Cardiac muscle cell (in vitro differentiated cells and primary cell): ENCODE measurements at regions not wholly inside any gene's neighbourhood (a gene's known extent, or its start where the extent isn't known, plus 50 kb on each side); places are given as distances from the start of the nearest gene placed in this dataset.
"Not testable (repeated sequence)": the region's sequence is repeated elsewhere in the genome, so short reads cannot be mapped to it uniquely, and the experiment has no call there.

Source experiments
- DNase-seq, 2 donors: peaks; one replicate each; pipeline versions ENCODE4 v3.0.0 to v3.0.0-alpha.2; 2010 to 2017; ENCODE audit warnings: low read depth in 1 of 2, low spot score in 1 of 2
- H3K27ac ChIP-seq: fragments of 200-600 bp; sonication (generic); 2 replicates; pipeline ENCODE4 v1.5.1; 2016
- H3K27me3 ChIP-seq: fragments of 200-600 bp; sonication (generic); 2 replicates; pipeline ENCODE4 v1.6.0; 2016; ENCODE audit warnings: control low read depth
- H3K36me3 ChIP-seq: fragments of 200-600 bp; sonication (generic); 2 replicates; pipeline ENCODE4 v1.5.1; 2016; ENCODE audit warnings: control low read depth
- H3K4me1 ChIP-seq: fragments of 200-600 bp; sonication (generic); 2 replicates; pipeline ENCODE4 v1.8.1; 2017; ENCODE audit warnings: low read depth, mild to moderate bottlenecking, mixed run types
- H3K4me3 ChIP-seq: fragments of 200-600 bp; sonication (generic); 2 replicates; pipeline ENCODE4 v1.5.1; 2016; ENCODE audit warnings: mild to moderate bottlenecking
- H3K9me3 ChIP-seq: fragments of 200-600 bp; sonication (generic); 2 replicates; pipeline ENCODE4 v1.5.1; 2017; ENCODE audit warnings: low read depth, mild to moderate bottlenecking, control low read depth
- TF ChIP-seq, protein P1 (sequence below): IDR thresholded peaks from 2 replicates; pipeline ENCODE4 v1.5.1; 2012; ENCODE audit warnings: low read depth, mild to moderate bottlenecking, low read length

DNA sequence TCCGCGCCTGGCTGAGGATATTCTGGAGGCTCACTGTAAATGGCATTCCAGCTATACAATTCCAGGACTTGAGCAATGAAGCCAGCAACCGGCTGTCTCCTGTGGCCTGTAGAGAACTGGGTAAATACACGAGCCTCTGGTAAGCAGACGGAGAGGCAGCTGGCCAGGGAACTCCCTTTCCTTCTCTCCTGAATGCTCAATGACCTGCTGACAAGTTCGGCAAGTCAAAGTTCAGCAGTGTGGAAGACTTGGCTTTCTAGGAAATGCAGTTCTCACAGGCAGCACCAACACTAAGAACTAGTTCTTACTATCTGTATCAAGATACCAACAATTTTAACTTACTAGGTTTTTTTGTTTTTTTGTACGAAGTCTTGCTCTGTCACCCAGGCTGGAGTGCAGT is 232.1 kb upstream of the NUPR2 start:
- not testable (repeated sequence) for H3K4me1 ChIP-seq, H3K36me3 ChIP-seq, H3K4me3 ChIP-seq, H3K27me3 ChIP-seq, H3K27ac ChIP-seq, H3K9me3 ChIP-seq, DNase-seq

DNA sequence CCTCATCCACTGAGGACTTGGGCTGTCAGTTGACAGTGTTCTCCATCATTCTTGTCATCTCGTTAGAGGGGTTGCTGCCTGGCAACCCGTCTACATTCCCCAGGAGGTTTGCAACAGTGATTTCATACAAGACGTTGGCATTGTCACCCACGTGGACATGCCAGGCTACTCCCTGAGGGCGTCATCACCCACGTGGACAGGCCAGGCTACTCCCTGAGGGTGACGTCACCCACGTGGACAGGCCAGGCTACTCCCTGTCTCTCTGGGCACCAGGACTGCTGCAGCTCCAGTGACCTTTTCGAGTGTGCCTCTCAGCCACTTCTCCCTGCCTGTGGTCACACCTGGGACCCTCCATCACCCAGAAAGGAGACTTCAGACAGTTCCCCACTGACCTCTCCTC is 212.1 kb upstream of the NUPR2 start:
- peak in 1 of 2 donors; percentile 0 for DNase-seq
- not testable (repeated sequence) for H3K27ac ChIP-seq, H3K27me3 ChIP-seq, H3K36me3 ChIP-seq, H3K4me1 ChIP-seq, H3K4me3 ChIP-seq, H3K9me3 ChIP-seq

DNA sequence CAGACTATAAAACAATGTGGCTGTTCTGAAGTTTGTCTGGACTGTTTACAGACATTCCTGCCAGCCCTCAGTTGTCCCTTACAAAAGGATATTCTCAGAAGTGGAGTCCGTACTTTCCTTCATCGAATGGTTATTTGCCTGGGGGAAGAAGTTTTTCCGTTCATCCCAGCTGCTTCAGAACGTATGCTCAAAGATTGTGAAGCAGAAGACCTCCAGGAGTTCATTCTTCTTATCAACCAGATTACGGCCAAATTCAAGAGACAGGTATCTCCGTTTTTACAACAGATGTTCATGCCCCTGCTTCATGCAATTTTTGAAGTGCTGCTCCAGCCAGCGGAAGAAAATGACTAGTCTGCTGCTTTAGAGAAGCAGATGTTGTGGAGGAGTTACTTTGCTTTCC is 174.3 kb upstream of the NUPR2 start:
- DNase-seq, result no peak
- Histone ChIP-seq H3K4me3 (no peak overlapping the region), H3K4me1 (no peaks in the 10 kb centered on the region), H3K27ac (no peak overlapping the region), H3K9me3 (peaks cover 2% of the 10 kb centered on the region), H3K36me3 (no peaks in the 10 kb centered on the region), H3K27me3 (no peaks in the 10 kb centered on the region)
- TF ChIP-seq, protein P1, sequence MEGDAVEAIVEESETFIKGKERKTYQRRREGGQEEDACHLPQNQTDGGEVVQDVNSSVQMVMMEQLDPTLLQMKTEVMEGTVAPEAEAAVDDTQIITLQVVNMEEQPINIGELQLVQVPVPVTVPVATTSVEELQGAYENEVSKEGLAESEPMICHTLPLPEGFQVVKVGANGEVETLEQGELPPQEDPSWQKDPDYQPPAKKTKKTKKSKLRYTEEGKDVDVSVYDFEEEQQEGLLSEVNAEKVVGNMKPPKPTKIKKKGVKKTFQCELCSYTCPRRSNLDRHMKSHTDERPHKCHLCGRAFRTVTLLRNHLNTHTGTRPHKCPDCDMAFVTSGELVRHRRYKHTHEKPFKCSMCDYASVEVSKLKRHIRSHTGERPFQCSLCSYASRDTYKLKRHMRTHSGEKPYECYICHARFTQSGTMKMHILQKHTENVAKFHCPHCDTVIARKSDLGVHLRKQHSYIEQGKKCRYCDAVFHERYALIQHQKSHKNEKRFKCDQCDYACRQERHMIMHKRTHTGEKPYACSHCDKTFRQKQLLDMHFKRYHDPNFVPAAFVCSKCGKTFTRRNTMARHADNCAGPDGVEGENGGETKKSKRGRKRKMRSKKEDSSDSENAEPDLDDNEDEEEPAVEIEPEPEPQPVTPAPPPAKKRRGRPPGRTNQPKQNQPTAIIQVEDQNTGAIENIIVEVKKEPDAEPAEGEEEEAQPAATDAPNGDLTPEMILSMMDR, result no peak

DNA sequence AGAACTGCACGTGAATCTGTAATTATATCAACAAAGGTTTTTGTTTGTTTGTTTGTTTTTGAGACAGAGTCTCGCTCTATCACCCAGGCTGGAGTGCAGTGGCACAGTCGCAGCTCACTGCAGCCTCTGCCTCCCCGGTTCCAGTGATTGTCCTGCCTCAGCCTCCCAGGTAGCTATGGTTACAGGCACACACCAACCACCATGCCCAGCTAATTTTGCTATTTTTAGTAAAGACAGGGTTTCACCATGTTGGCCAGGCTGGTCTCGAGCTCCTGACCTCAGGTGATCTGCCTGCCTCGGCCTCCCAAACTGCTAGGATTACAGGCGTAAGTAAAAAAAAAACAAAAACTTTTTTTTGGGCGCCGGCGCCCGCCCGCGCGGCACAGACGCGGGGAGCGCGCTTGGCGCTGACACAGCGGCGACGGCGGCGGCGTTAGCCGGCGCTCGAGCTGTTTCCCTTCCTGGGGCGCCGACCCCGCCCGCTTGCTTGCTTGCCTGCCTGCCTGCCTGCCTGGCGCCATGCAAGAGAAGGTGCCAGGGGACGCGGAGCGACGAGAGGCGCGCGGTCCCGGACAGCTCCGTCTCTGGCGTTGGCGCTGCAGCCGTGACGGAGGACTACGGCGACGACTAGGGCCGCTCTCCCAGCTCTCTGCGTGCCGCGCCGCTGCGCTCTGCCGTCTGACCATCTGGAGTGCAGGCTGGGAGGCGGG is 171.4 kb upstream of the NUPR2 start:
- Histone ChIP-seq H3K36me3 (no peaks in the 10 kb centered on the region), H3K4me3 (no peak overlapping the region), H3K4me1 (no peaks in the 10 kb centered on the region), H3K9me3 (peaks cover 2% of the 10 kb centered on the region), H3K27me3 (no peaks in the 10 kb centered on the region), H3K27ac (no peak overlapping the region)
- TF ChIP-seq, protein P1, result no peak
- DNase-seq, result no peak

DNA sequence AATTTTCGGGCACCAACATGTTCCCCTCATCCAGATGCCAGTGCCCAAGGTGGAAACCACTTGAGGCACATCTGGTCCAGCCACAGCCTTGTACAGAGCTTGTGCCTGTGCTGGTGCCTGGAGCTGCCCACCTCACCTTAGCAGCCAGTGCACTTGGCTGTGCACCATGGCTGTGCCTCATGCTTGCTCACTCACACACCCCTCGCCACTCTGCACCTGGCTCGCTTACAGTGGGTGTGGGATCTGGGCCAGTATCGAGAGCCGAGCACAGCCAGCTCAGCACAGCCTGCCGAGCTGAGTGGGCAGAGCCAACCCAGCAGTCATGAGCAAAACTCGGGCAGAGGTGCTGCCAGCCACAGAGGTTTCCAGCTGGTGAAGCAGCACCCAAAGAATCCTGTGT is 139.9 kb upstream of the NUPR2 start:
- no peaks in the 10 kb centered on the region for H3K4me1 ChIP-seq
- no peaks in the 10 kb centered on the region for H3K36me3 ChIP-seq
- no peaks in the 10 kb centered on the region for H3K27me3 ChIP-seq
- DNase-seq, result no peak
- no peak overlapping the region for H3K27ac ChIP-seq
- no peak overlapping the region for H3K4me3 ChIP-seq
- TF ChIP-seq, protein P1, result no peak
- no peaks in the 10 kb centered on the region for H3K9me3 ChIP-seq

DNA sequence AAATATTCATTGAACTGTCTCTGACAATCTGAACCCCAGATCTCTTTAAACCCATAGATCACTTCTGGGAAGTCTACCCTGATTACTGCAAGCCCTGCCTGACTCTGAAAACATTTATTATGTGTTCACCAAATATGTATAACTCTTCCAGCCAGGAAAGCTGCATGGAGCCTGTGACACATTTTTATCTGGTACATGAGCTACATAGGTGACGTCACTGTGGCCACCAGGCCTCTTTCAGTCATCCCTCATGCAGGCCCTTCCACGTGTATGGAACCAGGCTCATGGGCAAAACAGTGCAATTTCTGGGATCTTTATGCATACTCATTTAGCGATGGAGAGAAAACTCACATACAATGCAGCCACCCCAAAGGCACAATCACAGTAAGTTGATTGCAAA is 133.9 kb upstream of the NUPR2 start:
- TF ChIP-seq, protein P1, result no peak
- no peak overlapping the region for H3K4me3 ChIP-seq
- no peaks in the 10 kb centered on the region for H3K36me3 ChIP-seq
- no peak overlapping the region for H3K27ac ChIP-seq
- H3K27me3 ChIP-seq, result no peaks in the 10 kb centered on the region
- H3K9me3 ChIP-seq, result no peaks in the 10 kb centered on the region
- H3K4me1 ChIP-seq, result no peaks in the 10 kb centered on the region
- DNase-seq, result no peak

DNA sequence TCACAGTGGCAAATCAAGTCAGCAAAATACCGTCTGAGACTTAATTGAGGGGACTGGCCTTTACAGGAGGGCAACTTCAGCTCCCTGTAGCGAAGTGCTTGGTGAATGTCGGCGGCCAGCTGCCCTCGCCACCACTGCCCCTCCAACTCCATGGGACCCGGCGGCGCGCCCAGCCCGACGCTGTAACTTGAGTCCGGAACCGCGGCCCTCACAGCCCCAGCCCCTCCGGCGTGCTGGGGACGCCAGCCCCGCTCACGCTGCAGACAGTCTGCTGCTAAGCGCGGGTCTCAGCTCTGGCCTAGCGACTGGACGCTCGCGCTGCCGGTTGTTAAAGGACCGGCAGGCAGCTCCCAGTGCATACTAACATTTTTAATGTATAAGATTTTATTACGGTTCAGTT is 113.4 kb upstream of the NUPR2 start:
- no peak for DNase-seq
- TF ChIP-seq, protein P1, result no peak
- Histone ChIP-seq H3K4me3 (no peak overlapping the region), H3K4me1 (no peaks in the 10 kb centered on the region), H3K27me3 (no peaks in the 10 kb centered on the region), H3K9me3 (no peaks in the 10 kb centered on the region), H3K36me3 (no peaks in the 10 kb centered on the region), H3K27ac (no peak overlapping the region)
